ENCODE measurements at regions not wholly inside any gene's neighbourhood (a gene's known extent, or its start where the extent isn't known, plus 50 kb on each side); places are given as distances from the start of the nearest gene placed in this dataset.

- Mint-ChIP-seq H3K27me3 (ENCODE audit: unreplicated experiment) (no peaks in the 10 kb centered on the region), H3K4me3 (ENCODE audit: low read depth, unreplicated experiment) (no peak overlapping the region), H3K4me1 (ENCODE audit: low read depth, unreplicated experiment) (no peaks in the 10 kb centered on the region), H3K36me3 (ENCODE audit: insufficient read depth, unreplicated experiment) (no peaks in the 10 kb centered on the region), H3K27ac (ENCODE audit: unreplicated experiment) (no peak overlapping the region), H3K9me3 (ENCODE audit: low read depth, unreplicated experiment) (peaks cover 4% of the 10 kb centered on the region)
- BruUV-seq (replicated peaks) = no TSS peak
- no peak for TF ChIP-seq CTCF (IDR thresholded peaks at IDR 0.05; ENCODE audit: unreplicated experiment)
- CTCF ChIA-PET = no interaction called here
- intact Hi-C loops (cut with micrococcal nuclease; ENCODE audit: unreplicated experiment) = no loop called here
- DNase-seq = no peak
These were observed 81.5 kb upstream of the ASTN2 start for GRCh38 chr9:117496307-117496706.

GRCh38 chr9:117494401-117495090 lies 79.7 kb upstream of the ASTN2 start:
- no peaks in the 10 kb centered on the region for H3K36me3 Mint-ChIP-seq (ENCODE audit: insufficient read depth, unreplicated experiment)
- intact Hi-C loops (cut with micrococcal nuclease; ENCODE audit: unreplicated experiment) = no loop called here
- no peaks in the 10 kb centered on the region for H3K4me1 Mint-ChIP-seq (ENCODE audit: low read depth, unreplicated experiment)
- H3K9me3 Mint-ChIP-seq (ENCODE audit: low read depth, unreplicated experiment) = peaks cover 8% of the 10 kb centered on the region
- no peak for DNase-seq
- no peaks in the 10 kb centered on the region for H3K27me3 Mint-ChIP-seq (ENCODE audit: unreplicated experiment)
- H3K4me3 Mint-ChIP-seq (ENCODE audit: low read depth, unreplicated experiment) = no peak overlapping the region
- no peak overlapping the region for H3K27ac Mint-ChIP-seq (ENCODE audit: unreplicated experiment)
- CTCF ChIA-PET = no interaction called here
- BruUV-seq (replicated peaks) = no TSS peak
- TF ChIP-seq CTCF (IDR thresholded peaks at IDR 0.05; ENCODE audit: unreplicated experiment) = no peak

GRCh38 chr9:117492476-117492875 lies 77.6 kb upstream of the ASTN2 start:
- H3K4me3 Mint-ChIP-seq (ENCODE audit: low read depth, unreplicated experiment) = no peak overlapping the region

GRCh38 chr9:117491491-117491890 lies 76.6 kb upstream of the ASTN2 start:
- peaks cover 6% of the 10 kb centered on the region for H3K9me3 Mint-ChIP-seq (ENCODE audit: low read depth, unreplicated experiment)
- no peak for DNase-seq
- no peaks in the 10 kb centered on the region for H3K4me1 Mint-ChIP-seq (ENCODE audit: low read depth, unreplicated experiment)
- intact Hi-C loops (cut with micrococcal nuclease; ENCODE audit: unreplicated experiment) = no loop called here
- H3K36me3 Mint-ChIP-seq (ENCODE audit: insufficient read depth, unreplicated experiment) = no peaks in the 10 kb centered on the region
- H3K27me3 Mint-ChIP-seq (ENCODE audit: unreplicated experiment) = no peaks in the 10 kb centered on the region
- no peak for TF ChIP-seq CTCF (IDR thresholded peaks at IDR 0.05; ENCODE audit: unreplicated experiment)
- H3K27ac Mint-ChIP-seq (ENCODE audit: unreplicated experiment) = no peak overlapping the region
- no peak overlapping the region for H3K4me3 Mint-ChIP-seq (ENCODE audit: low read depth, unreplicated experiment)
- CTCF ChIA-PET = no interaction called here
- BruUV-seq (replicated peaks) = no TSS peak

More at GRCh38 chr9:117492476-117492875, 77.6 kb upstream of the ASTN2 start:
- H3K4me1 Mint-ChIP-seq (ENCODE audit: low read depth, unreplicated experiment) = no peaks in the 10 kb centered on the region
- peaks cover 10% of the 10 kb centered on the region for H3K9me3 Mint-ChIP-seq (ENCODE audit: low read depth, unreplicated experiment)
- BruUV-seq (replicated peaks) = no TSS peak
- H3K36me3 Mint-ChIP-seq (ENCODE audit: insufficient read depth, unreplicated experiment) = no peaks in the 10 kb centered on the region
- TF ChIP-seq CTCF (IDR thresholded peaks at IDR 0.05; ENCODE audit: unreplicated experiment) = no peak
- intact Hi-C loops (cut with micrococcal nuclease; ENCODE audit: unreplicated experiment) = no loop called here
- CTCF ChIA-PET = no interaction called here
- DNase-seq = no peak
- no peaks in the 10 kb centered on the region for H3K27me3 Mint-ChIP-seq (ENCODE audit: unreplicated experiment)
- no peak overlapping the region for H3K27ac Mint-ChIP-seq (ENCODE audit: unreplicated experiment)

Measured in Calu3 (cell line).